ENCODE measurements at regions not wholly inside any gene's neighbourhood (a gene's known extent, or its start where the extent isn't known, plus 50 kb on each side); places are given as distances from the start of the nearest gene placed in this dataset.

- FAIRE-seq = no peak
- Histone ChIP-seq H3K27ac (ENCODE audit: control insufficient read depth, insufficient read depth, low read length) (no peak overlapping the region), H3K27me3 (ENCODE audit: control insufficient read depth, extremely low read depth, insufficient read depth, low read length) (no peaks in the 10 kb centered on the region), H3K36me3 (ENCODE audit: control insufficient read depth in 2 of 2, extremely low read depth in 1 of 2, insufficient read depth in 2 of 2, low read length in 2 of 2) (no peaks in the 10 kb centered on the region), H4K20me1 (ENCODE audit: control insufficient read depth, extremely low read depth, insufficient read depth, low read length) (no peaks in the 10 kb centered on the region), H3K4me2 (ENCODE audit: control insufficient read depth, extremely low read depth, insufficient read depth, low read depth, low read length) (no peak overlapping the region), H3K9me3 (ENCODE audit: control insufficient read depth, low read depth, low read length) (no peaks in the 10 kb centered on the region), H3K9ac (ENCODE audit: control insufficient read depth, extremely low read depth, insufficient read depth, low read length) (no peak overlapping the region), H3K4me1 (ENCODE audit: control insufficient read depth, extremely low read depth, insufficient read depth, low read length) (no peaks in the 10 kb centered on the region), H2AFZ (ENCODE audit: control insufficient read depth, low read length) (no peak overlapping the region), H3K4me3 (ENCODE audit: control insufficient read depth in 2 of 3, extremely low read depth in 1 of 3, insufficient read depth in 2 of 3, low read depth in 1 of 3, low read length in 3 of 3) (no peak overlapping the region), H3K79me2 (ENCODE audit: control insufficient read depth, insufficient read depth, low read length) (no peaks in the 10 kb centered on the region), H3K9me1 (ENCODE audit: control insufficient read depth, extremely low read depth, insufficient read depth, low read length) (no peaks in the 10 kb centered on the region)
- TF ChIP-seq EZH2 (IDR thresholded peaks at IDR 0.05; ENCODE audit: low read length) = no peak
- no peak for TF ChIP-seq CTCF (optimal IDR thresholded peaks at IDR 0.05 in 1 of 3, IDR thresholded peaks at IDR 0.05 in 1 of 3, conservative IDR thresholded peaks at IDR 0.05 in 1 of 3; ENCODE audit: extremely low read depth in 1 of 3, insufficient read depth in 2 of 3, low read length in 3 of 3)
- DNase-seq (ENCODE audit: low read depth, low spot score) = no peak
- dilution Hi-C loops (cut with MboI; ENCODE audit: extremely low pct_ligation_motif_present, low sequenced_read_pairs) = no loop called here
Observed at GRCh38 chr3:148455098-148455497, 242.6 kb upstream of the AGTR1 start.

GRCh38 chr3:148457886-148458285, 239.8 kb upstream of the AGTR1 start:
- dilution Hi-C loops (cut with MboI; ENCODE audit: extremely low pct_ligation_motif_present, low sequenced_read_pairs) = no loop called here
- Histone ChIP-seq H3K79me2 (ENCODE audit: control insufficient read depth, insufficient read depth, low read length) (no peaks in the 10 kb centered on the region), H3K27me3 (ENCODE audit: control insufficient read depth, extremely low read depth, insufficient read depth, low read length) (no peaks in the 10 kb centered on the region), H3K4me2 (ENCODE audit: control insufficient read depth, extremely low read depth, insufficient read depth, low read depth, low read length) (no peak overlapping the region), H3K27ac (ENCODE audit: control insufficient read depth, insufficient read depth, low read length) (no peak overlapping the region), H4K20me1 (ENCODE audit: control insufficient read depth, extremely low read depth, insufficient read depth, low read length) (no peaks in the 10 kb centered on the region), H3K4me1 (ENCODE audit: control insufficient read depth, extremely low read depth, insufficient read depth, low read length) (no peaks in the 10 kb centered on the region), H3K9ac (ENCODE audit: control insufficient read depth, extremely low read depth, insufficient read depth, low read length) (no peak overlapping the region), H3K36me3 (ENCODE audit: control insufficient read depth in 2 of 2, extremely low read depth in 1 of 2, insufficient read depth in 2 of 2, low read length in 2 of 2) (no peaks in the 10 kb centered on the region), H3K9me1 (ENCODE audit: control insufficient read depth, extremely low read depth, insufficient read depth, low read length) (no peaks in the 10 kb centered on the region), H3K4me3 (ENCODE audit: control insufficient read depth in 2 of 3, extremely low read depth in 1 of 3, insufficient read depth in 2 of 3, low read depth in 1 of 3, low read length in 3 of 3) (no peak overlapping the region), H3K9me3 (ENCODE audit: control insufficient read depth, low read depth, low read length) (no peaks in the 10 kb centered on the region), H2AFZ (ENCODE audit: control insufficient read depth, low read length) (no peak overlapping the region)
- DNase-seq (ENCODE audit: low read depth, low spot score) = no peak
- TF ChIP-seq EZH2 (IDR thresholded peaks at IDR 0.05; ENCODE audit: low read length) = no peak
- no peak for TF ChIP-seq CTCF (optimal IDR thresholded peaks at IDR 0.05 in 1 of 3, IDR thresholded peaks at IDR 0.05 in 1 of 3, conservative IDR thresholded peaks at IDR 0.05 in 1 of 3; ENCODE audit: extremely low read depth in 1 of 3, insufficient read depth in 2 of 3, low read length in 3 of 3)
- no peak for FAIRE-seq

All from keratinocyte (primary cell).